PC-9 (cell line): ENCODE measurements at regions not wholly inside any gene's neighbourhood (a gene's known extent, or its start where the extent isn't known, plus 50 kb on each side); places are given as distances from the start of the nearest gene placed in this dataset.

ENCODE experiments used
- BruUV-seq: library from RNA; stranded (reverse); fragments of 400-500 nt; replicated peaks from 2 replicates; lab custom pipeline; 2021; lab: Mats Ljungman, UMichigan
- CTCF ChIA-PET: fragments of 300-600 bp; sonication (Branson Sonifier 250); formaldehyde crosslinking; loops from one replicate; lab custom pipeline; 2022; ENCODE audit warnings: antibody characterized with exemption; lab: Charles Lee
- POLR2A ChIA-PET: fragments of 300-600 bp; sonication (Branson Sonifier 250); formaldehyde crosslinking; loops from one replicate; lab custom pipeline; 2022; ENCODE audit warnings: antibody characterized with exemption; ENCODE audit not compliant: unreplicated experiment; lab: Charles Lee
- DNase-seq, 2 experiments: peaks; one replicate each; pipeline versions ENCODE4 v3.0.0 to v3.0.0-alpha.2; 2015 to 2022; ENCODE audit warnings: mixed read lengths in 1 of 2
- H2AFZ ChIP-seq: fragments of 200-600 bp; sonication (generic); 2 replicates; pipeline ENCODE4 v1.8.1; 2017; ENCODE audit warnings: antibody characterized with exemption
- H3F3A ChIP-seq: fragments of 200-600 bp; sonication (generic); 2 replicates; pipeline ENCODE4 v1.8.1; 2017; ENCODE audit warnings: antibody characterized with exemption, mild to moderate bottlenecking, low read depth; ENCODE audit not compliant: insufficient read depth
- H3K27ac ChIP-seq: fragments of 200-600 bp; sonication (generic); 2 replicates; pipeline ENCODE4 v1.6.1; 2016; ENCODE audit warnings: mixed run types
- H3K27me3 ChIP-seq: fragments of 200-600 bp; sonication (generic); 2 replicates; pipeline ENCODE4 v1.6.1; 2016; ENCODE audit warnings: low read depth, mixed run types; ENCODE audit not compliant: insufficient read depth
- H3K36me3 ChIP-seq: fragments of 200-600 bp; sonication (generic); 2 replicates; pipeline ENCODE4 v1.6.1; 2016; ENCODE audit warnings: low read depth, mixed run types
- H3K4me1 ChIP-seq: fragments of 200-600 bp; sonication (generic); replicated peaks from 2 replicates; pipeline ENCODE4 v1.6.1; 2016; ENCODE audit warnings: mixed run types; ENCODE audit not compliant: insufficient read depth
- H3K4me2 ChIP-seq: fragments of 200-600 bp; sonication (generic); 2 replicates; pipeline ENCODE4 v1.6.1; 2017; ENCODE audit warnings: mixed run types
- H3K4me3 ChIP-seq: fragments of 200-600 bp; sonication (generic); 2 replicates; pipeline ENCODE4 v1.6.1; 2016; ENCODE audit warnings: mixed run types
- H3K79me2 ChIP-seq: fragments of 200-600 bp; sonication (generic); 2 replicates; pipeline ENCODE4 v1.6.1; 2017; ENCODE audit warnings: low read depth, mixed run types
- H3K9me2 ChIP-seq: fragments of 200-600 bp; sonication (generic); 2 replicates; pipeline ENCODE4 v1.8.1; 2017; ENCODE audit warnings: mild to moderate bottlenecking; ENCODE audit not compliant: insufficient read depth
- H3K9me3 ChIP-seq: fragments of 200-600 bp; sonication (generic); 2 replicates; pipeline ENCODE4 v1.8.1; 2016; ENCODE audit warnings: low read depth; ENCODE audit not compliant: insufficient read depth
- H4K20me1 ChIP-seq: fragments of 200-600 bp; sonication (generic); 2 replicates; pipeline ENCODE4 v1.8.1; 2017; ENCODE audit not compliant: insufficient read depth
- CTCF ChIP-seq: fragments of 200-600 bp; sonication (generic); conservative IDR thresholded peaks from 2 replicates; pipeline ENCODE4 v1.6.1; 2017; ENCODE audit warnings: mixed run types, antibody characterized with exemption, mild to moderate bottlenecking, moderate library complexity
- EZH2 ChIP-seq: fragments of 200-600 bp; sonication (generic); IDR thresholded peaks from 2 replicates; pipeline ENCODE4 v1.8.0; 2017; ENCODE audit warnings: antibody characterized with exemption, low read depth
- intact Hi-C: fragments of 100-400 bp; cut with micrococcal nuclease; formaldehyde crosslinking; loops from one replicate; pipeline ENCODE4 v1.10.0; 2022; ENCODE audit not compliant: unreplicated experiment

GRCh38 chr2:49207204-49207603 lies 52.9 kb upstream of the FSHR start:
- CTCF ChIA-PET, result no interaction called here
- Histone ChIP-seq H2AFZ (no peak overlapping the region), H3K9me2 (no peaks in the 10 kb centered on the region), H3K27ac (no peak overlapping the region), H3F3A (no peaks in the 10 kb centered on the region), H3K4me3 (no peak overlapping the region), H3K9me3 (no peaks in the 10 kb centered on the region), H3K79me2 (no peaks in the 10 kb centered on the region), H3K27me3 (0 out of 2 replicates have a peak, but pooled peaks cover 4% of the 10 kb centered on the region), H3K4me1 (no peaks in the 10 kb centered on the region), H3K36me3 (no peaks in the 10 kb centered on the region), H4K20me1 (no peaks in the 10 kb centered on the region), H3K4me2 (no peak overlapping the region)
- intact Hi-C loops, result no loop called here
- no TSS peak for BruUV-seq
- POLR2A ChIA-PET, result no interaction called here
- no peak for TF ChIP-seq EZH2
- TF ChIP-seq CTCF, result no peak
- DNase-seq, result no peak
